Large intestine (tissue), 3 donors: ENCODE measurements at regions not wholly inside any gene's neighbourhood (a gene's known extent, or its start where the extent isn't known, plus 50 kb on each side); places are given as distances from the start of the nearest gene placed in this dataset.
"Not testable (repeated sequence)": the region's sequence is repeated elsewhere in the genome, so short reads cannot be mapped to it uniquely, and the experiment has no call there.

Experiments used
- DNase-seq, 2 donors: peaks; one replicate each; pipeline versions ENCODE4 v3.0.0 to v3.0.0-alpha.2; 2013
- H3K27ac ChIP-seq: one replicate; pipeline ENCODE4 v1.5.1; 2013; ENCODE audit warnings: low read length
- H3K27me3 ChIP-seq: 2 replicates; pipeline ENCODE4 v1.6.1; 2013; ENCODE audit warnings: low read length; ENCODE audit not compliant: control insufficient read depth, insufficient read depth
- H3K36me3 ChIP-seq: 2 replicates; pipeline ENCODE4 v1.6.1; 2013; ENCODE audit warnings: low read length; ENCODE audit not compliant: control insufficient read depth, insufficient read depth
- H3K4me1 ChIP-seq: one replicate; pipeline ENCODE4 v1.6.1; 2013; ENCODE audit warnings: low read length; ENCODE audit not compliant: control insufficient read depth, insufficient read depth
- H3K4me3 ChIP-seq: one replicate; pipeline ENCODE4 v1.5.1; 2013; ENCODE audit warnings: low read length
- H3K9me3 ChIP-seq: one replicate; pipeline ENCODE4 v1.6.1; 2013; ENCODE audit warnings: mild to moderate bottlenecking, low read depth, low read length, moderate library complexity; ENCODE audit not compliant: control insufficient read depth
- whole genome bisulfite sequencing: methylation state at CpG from one replicate; pipeline ENCODE4 v1.1.5; 2013; ENCODE audit warnings: low lambda C conversion rate; ENCODE audit not compliant: insufficient coverage; 5-methylcytosine and 5-hydroxymethylcytosine counted together

DNA sequence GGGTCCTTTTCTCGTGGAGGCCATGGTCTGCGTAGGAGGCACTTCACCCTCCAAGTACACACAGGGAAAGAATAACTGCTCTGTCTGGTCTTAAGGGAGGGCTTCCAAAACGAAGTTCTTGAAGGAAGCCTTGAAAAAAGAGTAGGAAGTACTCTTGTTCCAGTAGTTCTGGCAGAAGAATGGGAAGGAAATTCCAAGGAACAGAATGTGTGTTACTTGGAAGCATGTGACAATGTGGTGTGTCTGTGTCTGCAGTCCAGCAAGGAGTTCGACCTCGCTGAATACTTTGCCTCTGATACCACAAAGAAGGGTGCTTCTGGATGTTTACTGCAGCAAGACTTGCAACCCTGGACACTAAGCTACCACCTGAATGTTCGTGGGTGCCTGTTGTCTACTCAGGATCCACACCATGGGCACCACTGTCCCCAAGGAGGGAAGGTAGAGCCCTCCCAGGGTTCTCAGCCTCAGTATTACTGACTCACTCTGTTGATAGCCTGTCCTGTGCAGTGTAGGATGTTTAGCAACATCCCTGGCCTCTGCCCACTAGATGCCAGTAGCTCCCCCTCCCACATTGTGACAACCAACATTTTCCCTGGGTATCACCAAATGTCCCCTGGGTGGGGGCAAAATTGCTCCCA is 471.6 kb upstream of the CDH4 start:
- Histone ChIP-seq H3K27ac (no peak overlapping the region), H3K36me3 (no peaks in the 10 kb centered on the region), H3K27me3 (no peaks in the 10 kb centered on the region), H3K9me3 (no peaks in the 10 kb centered on the region), H3K4me3 (no peak overlapping the region), H3K4me1 (no peaks in the 10 kb centered on the region)
- whole genome bisulfite sequencing, result no CpG with 5 or more reads among the region's 6 CpGs
- DNase-seq, result no peak

DNA sequence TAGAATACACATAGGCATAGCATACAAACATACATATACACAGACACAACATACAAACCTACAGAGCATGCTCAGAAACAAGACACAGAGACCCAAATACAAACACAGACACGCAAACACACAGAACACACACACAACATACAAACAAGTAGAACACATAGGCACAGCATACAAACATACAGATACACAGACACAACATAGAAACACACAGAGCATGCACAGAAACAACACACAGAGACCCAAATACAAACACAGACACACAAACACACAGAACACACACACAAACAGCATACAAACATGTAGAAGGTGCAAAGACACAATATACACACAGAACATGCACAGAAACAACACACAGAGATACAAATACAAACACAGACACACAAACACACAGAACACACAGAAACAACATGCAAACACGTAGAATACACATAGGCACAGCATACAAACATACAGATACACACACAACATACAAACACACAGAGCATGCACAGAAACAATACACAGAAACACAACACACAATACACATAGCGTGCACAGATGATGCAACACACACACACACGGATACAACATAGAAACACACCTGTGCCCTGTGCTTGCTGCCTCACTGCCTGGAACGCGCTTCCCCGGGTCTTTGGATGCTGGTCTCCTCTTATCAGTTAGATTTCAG is 469.0 kb upstream of the CDH4 start:
- H3K4me1 ChIP-seq, result no peaks in the 10 kb centered on the region
- H3K4me3 ChIP-seq, result no peak overlapping the region
- H3K9me3 ChIP-seq, result no peaks in the 10 kb centered on the region
- DNase-seq, result no peak
- H3K27me3 ChIP-seq, result no peaks in the 10 kb centered on the region
- no peak overlapping the region for H3K27ac ChIP-seq
- no peaks in the 10 kb centered on the region for H3K36me3 ChIP-seq
- no CpG with 5 or more reads among the region's 7 CpGs for WGBS

GRCh38 chr20:60785301-60785700 is 466.8 kb upstream of the CDH4 start:
- no peak overlapping the region for H3K4me3 ChIP-seq
- WGBS, result no CpG with 5 or more reads among the region's 1 CpG
- DNase-seq, result no peak
- H3K36me3 ChIP-seq, result no peaks in the 10 kb centered on the region
- no peaks in the 10 kb centered on the region for H3K27me3 ChIP-seq
- no peaks in the 10 kb centered on the region for H3K4me1 ChIP-seq
- no peak overlapping the region for H3K27ac ChIP-seq
- no peaks in the 10 kb centered on the region for H3K9me3 ChIP-seq

GRCh38 chr20:60785785-60786184 is 466.3 kb upstream of the CDH4 start:
- H3K4me1 ChIP-seq, result no peaks in the 10 kb centered on the region
- no peak overlapping the region for H3K27ac ChIP-seq
- H3K27me3 ChIP-seq, result no peaks in the 10 kb centered on the region
- no peaks in the 10 kb centered on the region for H3K36me3 ChIP-seq
- no peaks in the 10 kb centered on the region for H3K9me3 ChIP-seq
- no peak overlapping the region for H3K4me3 ChIP-seq
- no peak for DNase-seq
- no CpG with 5 or more reads among the region's 7 CpGs for WGBS

DNA sequence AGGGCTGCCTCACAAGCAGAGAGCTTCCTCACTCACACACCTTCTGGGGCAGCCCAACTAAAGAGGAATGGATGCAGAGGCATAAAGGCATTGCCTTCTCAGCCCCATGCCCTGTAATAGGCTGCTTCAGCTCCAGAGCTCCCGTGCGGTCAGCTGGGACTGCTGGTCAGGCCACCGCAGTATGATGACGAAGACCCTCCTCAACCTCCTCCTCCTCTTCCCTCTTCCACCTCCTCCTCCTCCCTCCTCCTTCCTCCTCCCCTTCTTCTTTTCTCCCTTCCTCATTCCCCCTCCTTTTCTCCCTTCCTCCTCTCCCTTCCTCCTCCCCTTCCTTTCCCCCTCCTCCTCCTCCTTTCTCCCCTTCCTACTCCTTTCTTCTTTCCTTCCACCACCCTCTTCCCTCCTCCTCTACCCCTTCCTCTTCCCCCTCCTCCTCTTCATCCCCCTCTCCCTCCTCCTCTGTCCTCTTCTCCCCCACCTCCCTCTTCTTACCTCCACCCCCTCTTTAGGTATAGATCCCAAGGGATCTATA is 465.3 kb upstream of the CDH4 start:
- 52% methylated on average over 4 of the region's 4 CpGs for WGBS
- no peak overlapping the region for H3K4me3 ChIP-seq
- no peaks in the 10 kb centered on the region for H3K36me3 ChIP-seq
- no peak overlapping the region for H3K27ac ChIP-seq
- no peaks in the 10 kb centered on the region for H3K9me3 ChIP-seq
- H3K27me3 ChIP-seq, result no peaks in the 10 kb centered on the region
- no peak for DNase-seq
- no peaks in the 10 kb centered on the region for H3K4me1 ChIP-seq

DNA sequence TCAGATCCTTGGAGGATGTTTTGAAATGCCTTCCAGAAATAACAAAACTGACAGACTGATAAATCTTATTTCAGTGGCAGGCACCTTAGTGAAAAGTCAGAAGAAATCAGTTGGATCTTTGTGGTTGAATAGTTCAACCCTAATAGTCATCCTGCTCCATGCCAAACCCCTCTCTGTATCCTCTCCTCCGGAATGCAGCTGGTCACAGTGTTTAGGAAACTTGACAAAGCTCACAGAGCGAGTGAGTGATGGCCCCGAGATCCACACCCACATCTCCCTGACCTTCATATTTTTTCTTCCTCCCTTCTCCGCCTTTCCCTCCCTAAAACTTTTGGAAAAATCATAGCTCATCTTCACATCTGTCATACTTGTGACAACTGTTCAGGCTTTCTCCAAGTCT is 464.8 kb upstream of the CDH4 start:
- Histone ChIP-seq H3K9me3 (no peaks in the 10 kb centered on the region), H3K27ac (no peak overlapping the region), H3K36me3 (no peaks in the 10 kb centered on the region), H3K4me3 (no peak overlapping the region), H3K27me3 (no peaks in the 10 kb centered on the region), H3K4me1 (no peaks in the 10 kb centered on the region)
- DNase-seq, result no peak
- WGBS, result 50% methylated on average over 2 of the region's 4 CpGs

DNA sequence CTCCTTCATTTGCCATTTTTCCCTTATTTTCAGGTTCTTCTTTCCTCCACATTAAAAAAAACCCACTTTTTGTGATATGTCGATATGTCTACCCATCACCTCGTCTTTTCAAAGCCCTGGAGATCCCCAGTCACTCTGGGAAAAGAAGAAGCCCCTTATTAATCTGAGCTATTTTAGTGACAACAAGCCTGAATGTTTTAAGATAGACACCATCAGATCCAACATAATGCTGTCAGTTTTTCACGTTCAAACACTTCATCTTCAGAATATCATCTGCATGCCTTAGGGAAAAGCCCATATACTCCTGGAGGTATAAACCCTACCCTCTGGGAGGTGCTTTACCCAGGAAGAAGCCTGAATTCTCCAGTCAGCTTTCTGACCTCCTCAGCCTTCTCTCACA is 464.0 kb upstream of the CDH4 start:
- no peaks in the 10 kb centered on the region for H3K27me3 ChIP-seq
- no peak for DNase-seq
- no peaks in the 10 kb centered on the region for H3K36me3 ChIP-seq
- no peak overlapping the region for H3K27ac ChIP-seq
- H3K4me1 ChIP-seq, result no peaks in the 10 kb centered on the region
- WGBS, result 100% methylated on average over 1 of the region's 3 CpGs
- H3K9me3 ChIP-seq, result no peaks in the 10 kb centered on the region
- H3K4me3 ChIP-seq, result no peak overlapping the region

- Histone ChIP-seq H3K27me3 (no peaks in the 10 kb centered on the region), H3K36me3 (no peaks in the 10 kb centered on the region), H3K27ac (no peak overlapping the region), H3K9me3 (no peaks in the 10 kb centered on the region), H3K4me3 (no peak overlapping the region), H3K4me1 (no peaks in the 10 kb centered on the region)
- DNase-seq, result no peak
- WGBS, result 80% methylated on average over 1 of the region's 10 CpGs
Measured at GRCh38 chr20:60789399-60789798, 462.7 kb upstream of the CDH4 start.

- H3K9me3 ChIP-seq, H3K4me1 ChIP-seq, H3K27me3 ChIP-seq, H3K27ac ChIP-seq, DNase-seq, H3K36me3 ChIP-seq, H3K4me3 ChIP-seq: not testable (repeated sequence)
- no CpG with 5 or more reads among the region's 3 CpGs for WGBS
Measured at GRCh38 chr20:60790339-60790738, 461.7 kb upstream of the CDH4 start.

- Histone ChIP-seq H3K27me3 (no peaks in the 10 kb centered on the region), H3K4me1 (no peaks in the 10 kb centered on the region), H3K4me3 (no peak overlapping the region), H3K9me3 (no peaks in the 10 kb centered on the region), H3K27ac (no peak overlapping the region), H3K36me3 (no peaks in the 10 kb centered on the region)
- WGBS, result 95% methylated on average over 1 of the region's 1 CpG
- DNase-seq, result no peak
Measured at GRCh38 chr20:60791823-60792222, 460.2 kb upstream of the CDH4 start.

GRCh38 chr20:60792941-60793340 is 459.1 kb upstream of the CDH4 start:
- Histone ChIP-seq H3K4me3 (no peak overlapping the region), H3K4me1 (no peaks in the 10 kb centered on the region), H3K27me3 (no peaks in the 10 kb centered on the region), H3K36me3 (no peaks in the 10 kb centered on the region), H3K9me3 (no peaks in the 10 kb centered on the region), H3K27ac (no peak overlapping the region)
- DNase-seq, result no peak
- WGBS, result 100% methylated on average over 1 of the region's 6 CpGs
